ENCODE measurements at regions not wholly inside any gene's neighbourhood (a gene's known extent, or its start where the extent isn't known, plus 50 kb on each side); places are given as distances from the start of the nearest gene placed in this dataset.

- Mint-ChIP-seq H3K4me1 (ENCODE audit: low read depth) (peaks cover 26% of the 10 kb centered on the region), H3K27ac (no peak overlapping the region), H3K9me3 (ENCODE audit: low read depth) (no peaks in the 10 kb centered on the region), H3K4me3 (ENCODE audit: low read depth) (no peak overlapping the region), H3K27me3 (no peaks in the 10 kb centered on the region), H3K36me3 (ENCODE audit: insufficient read depth) (no peaks in the 10 kb centered on the region)
- DNase-seq (ENCODE audit: low spot score, unreplicated experiment), result no peak
- TF ChIP-seq CTCF (IDR thresholded peaks at IDR 0.05; ENCODE audit: unreplicated experiment), result no peak
Observed at GRCh38 chr6:8155259-8156012, 53.1 kb upstream of the EEF1E1 start.
